Stimulated activated naive CD8-positive, alpha-beta T cell treated with anti-CD3 and anti-CD28 coated beads, Interleukin-15, amount 100 ng/mL, for 72 hours (primary cell): ENCODE measurements at regions not wholly inside any gene's neighbourhood (a gene's known extent, or its start where the extent isn't known, plus 50 kb on each side); places are given as distances from the start of the nearest gene placed in this dataset.

ENCODE experiments used
- ATAC-seq: fragments of 150-1000 bp; cut with Tn5 transposase; 2 replicates; pipeline ENCODE4 v1.10.0; 2021; ENCODE audit warnings: mild to moderate bottlenecking, moderate library complexity
- DNase-seq, 2 donors: peaks; one replicate each; pipeline ENCODE4 v3.0.0; 2021 to 2022
- H3K27ac Mint-ChIP-seq, 2 donors: one replicate each; pipeline ENCODE4 v1.8.0; 2022; ENCODE audit warnings: mild to moderate bottlenecking in 2 of 2, mixed read lengths in 2 of 2, moderate library complexity in 2 of 2
- H3K27me3 Mint-ChIP-seq: one replicate; pipeline ENCODE4 v1.8.0; 2022; ENCODE audit warnings: mixed read lengths
- H3K4me1 Mint-ChIP-seq: one replicate; pipeline ENCODE4 v1.8.0; 2022; ENCODE audit warnings: mild to moderate bottlenecking, mixed read lengths
- H3K4me3 Mint-ChIP-seq, 2 donors: one replicate each; pipeline ENCODE4 v1.8.0; 2022; ENCODE audit warnings: mild to moderate bottlenecking in 2 of 2, mixed read lengths in 2 of 2, moderate library complexity in 1 of 2
- H3K9me3 Mint-ChIP-seq, 2 donors: one replicate each; pipeline ENCODE4 v1.8.0; 2022; ENCODE audit warnings: mixed read lengths in 2 of 2

- Mint-ChIP-seq H3K4me3 (no peak overlapping the region), H3K4me1 (peaks cover 24% of the 10 kb centered on the region), H3K27me3 (no peaks in the 10 kb centered on the region), H3K9me3 (no peaks in the 10 kb centered on the region), H3K27ac (peak overlapping the region; percentile 44 to 72)
- ATAC-seq (no peak), DNase-seq (no peak)
These were observed 137.8 kb downstream of the KLF13 start for GRCh38 chr15:31464216-31465082.

- no peak for ATAC-seq
- Mint-ChIP-seq H3K27ac (no peak overlapping the region), H3K27me3 (no peaks in the 10 kb centered on the region), H3K4me3 (no peak overlapping the region), H3K4me1 (peaks cover 22% of the 10 kb centered on the region), H3K9me3 (no peaks in the 10 kb centered on the region)
- DNase-seq = no peak
These were observed 138.7 kb downstream of the KLF13 start for GRCh38 chr15:31465083-31465955.

GRCh38 chr15:31467361-31467760, 140.7 kb downstream of the KLF13 start:
- Mint-ChIP-seq H3K4me1 (peaks cover 32% of the 10 kb centered on the region), H3K27ac (no peak overlapping the region), H3K27me3 (no peaks in the 10 kb centered on the region), H3K9me3 (no peaks in the 10 kb centered on the region), H3K4me3 (no peak overlapping the region)
- DNase-seq (no peak), ATAC-seq (no peak)

- Mint-ChIP-seq H3K9me3 (no peaks in the 10 kb centered on the region), H3K4me1 (peaks cover 49% of the 10 kb centered on the region), H3K27me3 (no peaks in the 10 kb centered on the region), H3K27ac (no peak overlapping the region), H3K4me3 (no peak overlapping the region)
- DNase-seq (no peak), ATAC-seq (no peak)
These were observed 142.5 kb downstream of the KLF13 start for GRCh38 chr15:31468911-31469785.

GRCh38 chr15:31469786-31470525, 143.3 kb downstream of the KLF13 start:
- no peaks in the 10 kb centered on the region for H3K9me3 Mint-ChIP-seq
- H3K27me3 Mint-ChIP-seq = no peaks in the 10 kb centered on the region

GRCh38 chr15:31470756-31471155, 144.1 kb downstream of the KLF13 start:
- DNase-seq (no peak), ATAC-seq (no peak)
- peak overlapping the region in 1 of 2 donors; percentile 92 for H3K27ac Mint-ChIP-seq
- no peak overlapping the region for H3K4me3 Mint-ChIP-seq
- H3K9me3 Mint-ChIP-seq = no peaks in the 10 kb centered on the region
- H3K4me1 Mint-ChIP-seq = peaks cover 52% of the 10 kb centered on the region
- no peaks in the 10 kb centered on the region for H3K27me3 Mint-ChIP-seq

More at GRCh38 chr15:31469786-31470525, 143.3 kb downstream of the KLF13 start:
- peaks cover 51% of the 10 kb centered on the region for H3K4me1 Mint-ChIP-seq
- no peak overlapping the region for H3K4me3 Mint-ChIP-seq
- no peak overlapping the region for H3K27ac Mint-ChIP-seq
- no peak for DNase-seq
- ATAC-seq = no peak

GRCh38 chr15:31471731-31472430, 145.2 kb downstream of the KLF13 start:
- DNase-seq (no peak), ATAC-seq (no peak)
- no peaks in the 10 kb centered on the region for H3K27me3 Mint-ChIP-seq
- H3K4me1 Mint-ChIP-seq = peaks cover 63% of the 10 kb centered on the region
- H3K9me3 Mint-ChIP-seq = no peaks in the 10 kb centered on the region
- no peak overlapping the region for H3K27ac Mint-ChIP-seq
- H3K4me3 Mint-ChIP-seq = no peak overlapping the region

GRCh38 chr15:31472636-31473384, 146.2 kb downstream of the KLF13 start:
- peak; percentile 39 to 53 for DNase-seq
- H3K27me3 Mint-ChIP-seq = no peaks in the 10 kb centered on the region
- H3K4me3 Mint-ChIP-seq = peak overlapping the region; percentile 83 to 91
- H3K4me1 Mint-ChIP-seq = peaks cover 71% of the 10 kb centered on the region
- peaks cover 5 to 6% of the 10 kb centered on the region in 2 donors for H3K9me3 Mint-ChIP-seq
- peak overlapping the region; percentile 38 to 97 for H3K27ac Mint-ChIP-seq
- peak; percentile 86 for ATAC-seq

- H3K4me1 Mint-ChIP-seq = peaks cover 72% of the 10 kb centered on the region
- DNase-seq (no peak), ATAC-seq (no peak)
- H3K27ac Mint-ChIP-seq = peak overlapping the region; percentile 38 to 97
- no peaks in the 10 kb centered on the region for H3K27me3 Mint-ChIP-seq
- H3K9me3 Mint-ChIP-seq = peaks cover 6 to 8% of the 10 kb centered on the region in 2 donors
- peak overlapping the region; percentile 83 to 91 for H3K4me3 Mint-ChIP-seq
These were observed 146.9 kb downstream of the KLF13 start for GRCh38 chr15:31473385-31474058.

- peak; percentile 73 for ATAC-seq
- H3K9me3 Mint-ChIP-seq = peaks cover 6 to 8% of the 10 kb centered on the region in 2 donors
- peak overlapping the region; percentile 81 to 97 for H3K27ac Mint-ChIP-seq
- no peaks in the 10 kb centered on the region for H3K27me3 Mint-ChIP-seq
- peak overlapping the region; percentile 83 to 91 for H3K4me3 Mint-ChIP-seq
- peaks cover 79% of the 10 kb centered on the region for H3K4me1 Mint-ChIP-seq
- peak in 1 of 2 donors; percentile 61 for DNase-seq
These were observed 147.6 kb downstream of the KLF13 start for GRCh38 chr15:31474059-31474868.

- no peak overlapping the region for H3K27ac Mint-ChIP-seq
- DNase-seq (no peak), ATAC-seq (no peak)
- peaks cover 87% of the 10 kb centered on the region for H3K4me1 Mint-ChIP-seq
- no peaks in the 10 kb centered on the region for H3K27me3 Mint-ChIP-seq
- no peak overlapping the region for H3K4me3 Mint-ChIP-seq
- peaks cover 6 to 8% of the 10 kb centered on the region in 2 donors for H3K9me3 Mint-ChIP-seq
These were observed 149.7 kb downstream of the KLF13 start for GRCh38 chr15:31476236-31476810.

GRCh38 chr15:31476866-31477265, 150.2 kb downstream of the KLF13 start:
- H3K27ac Mint-ChIP-seq = no peak overlapping the region
- peaks cover 89% of the 10 kb centered on the region for H3K4me1 Mint-ChIP-seq
- no peak for DNase-seq
- no peak for ATAC-seq
- H3K4me3 Mint-ChIP-seq = no peak overlapping the region
- H3K9me3 Mint-ChIP-seq = peaks cover 6 to 8% of the 10 kb centered on the region in 2 donors
- no peaks in the 10 kb centered on the region for H3K27me3 Mint-ChIP-seq
